ENCODE measurements at regions not wholly inside any gene's neighbourhood (a gene's known extent, or its start where the extent isn't known, plus 50 kb on each side); places are given as distances from the start of the nearest gene placed in this dataset.
A peak's percentile ranks its signal among the peaks of the same experiment; 100 is the strongest.

GRCh38 chr7:50852901-50853300, 70.2 kb upstream of the GRB10 start:
- no peaks in the 10 kb centered on the region; the same call in 1 of the 2 replicates for H3K27me3 ChIP-seq (ENCODE audit: insufficient read depth)

DNA sequence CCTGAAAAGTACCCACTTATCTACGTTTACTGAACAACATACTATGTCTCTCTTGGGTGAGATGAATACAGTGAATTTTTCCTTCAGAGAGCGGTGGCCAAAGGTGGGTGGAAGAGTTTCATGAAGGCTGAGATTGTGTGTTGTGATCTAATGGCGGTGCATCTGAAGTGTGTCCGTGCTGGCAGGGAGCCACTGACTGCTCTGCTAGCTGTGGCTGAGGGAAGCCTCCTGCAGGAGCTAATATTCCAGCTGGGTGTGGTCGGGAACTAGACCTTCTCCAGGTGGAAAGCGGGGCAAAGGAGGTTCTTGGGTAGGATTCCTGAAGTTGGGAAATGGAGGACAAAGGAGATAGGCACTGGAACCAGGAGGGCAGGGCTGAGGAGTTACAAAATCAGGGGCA, 69.2 kb upstream of the GRB10 start:
- H2AFZ ChIP-seq (ENCODE audit: low read depth) = 0 out of 2 replicates have a peak overlapping the region, but pooled peaks have one; percentile 2
- WGBS (ENCODE audit: low lambda C conversion rate) = 13% methylated on average over 6 of the region's 6 CpGs
- H3K79me2 ChIP-seq (ENCODE audit: insufficient read depth) = no peaks in the 10 kb centered on the region
- no peaks in the 10 kb centered on the region for H3K36me3 ChIP-seq (replicated peaks in 1 of 2; ENCODE audit: control insufficient read depth in 1 of 2, insufficient read depth in 2 of 2, low read length in 1 of 2)
- H3K27me3 ChIP-seq (ENCODE audit: insufficient read depth) = no peaks in the 10 kb centered on the region; the same call in 1 of the 2 replicates
- no peak overlapping the region for H3K4me3 ChIP-seq (ENCODE audit: low read depth in 2 of 2, low read length in 1 of 2)
- ChIA-PET CTCF (no interaction called here), POLR2A (no interaction called here)
- TF ChIP-seq SIN3A (IDR thresholded peaks at IDR 0.05; ENCODE audit: borderline replicate concordance, low read depth, low read length) (no peak), NFIC (IDR thresholded peaks at IDR 0.05; ENCODE audit: borderline replicate concordance) (no peak), GABPA (IDR thresholded peaks at IDR 0.05; ENCODE audit: low read depth) (no peak), MEF2A (IDR thresholded peaks at IDR 0.05; ENCODE audit: borderline replicate concordance, low read depth) (no peak), RAD21 (IDR thresholded peaks at IDR 0.05; ENCODE audit: low read length) (no peak), REST (IDR thresholded peaks at IDR 0.05; ENCODE audit: low read depth, low read length) (no peak), JUND (IDR thresholded peaks at IDR 0.05) (no peak), NRF1 (IDR thresholded peaks at IDR 0.05; ENCODE audit: low read depth, low read length) (no peak), GATA2 (CRISPR knock-in tag; IDR thresholded peaks at IDR 0.05) (no peak), MXI1 (IDR thresholded peaks at IDR 0.05; ENCODE audit: low read depth, low read length) (no peak)
- H3K9ac ChIP-seq = no peak overlapping the region
- H3K27ac ChIP-seq (ENCODE audit: low read depth in 2 of 2, low read length in 1 of 2) = no peak overlapping the region
- no peaks in the 10 kb centered on the region for H3K9me2 ChIP-seq
- H3F3A ChIP-seq (replicated peaks; ENCODE audit: insufficient read depth) = peaks cover 8% of the 10 kb centered on the region
- DNase-seq = no peak
- H3K4me2 ChIP-seq = 0 out of 2 replicates have a peak overlapping the region, but pooled peaks have one; percentile 11
- H4K20me1 ChIP-seq (ENCODE audit: insufficient read depth) = no peaks in the 10 kb centered on the region
- no peaks in the 10 kb centered on the region for H3K4me1 ChIP-seq (ENCODE audit: control insufficient read depth in 1 of 2, insufficient read depth in 2 of 2, low read depth in 1 of 2, low read length in 1 of 2)
- H3K9me3 ChIP-seq = no peaks in the 10 kb centered on the region

More at GRCh38 chr7:50852901-50853300, 70.2 kb upstream of the GRB10 start:
- Histone ChIP-seq H3K9me3 (no peaks in the 10 kb centered on the region), H3K4me3 (ENCODE audit: low read depth in 2 of 2, low read length in 1 of 2) (no peak overlapping the region), H4K20me1 (ENCODE audit: insufficient read depth) (no peaks in the 10 kb centered on the region), H3K79me2 (ENCODE audit: insufficient read depth) (no peaks in the 10 kb centered on the region), H3K27ac (ENCODE audit: low read depth in 2 of 2, low read length in 1 of 2) (no peak overlapping the region), H3K4me1 (ENCODE audit: control insufficient read depth in 1 of 2, insufficient read depth in 2 of 2, low read depth in 1 of 2, low read length in 1 of 2) (no peaks in the 10 kb centered on the region), H3K9me2 (no peaks in the 10 kb centered on the region), H2AFZ (ENCODE audit: low read depth) (no peak overlapping the region), H3K4me2 (no peak overlapping the region), H3K36me3 (replicated peaks in 1 of 2; ENCODE audit: control insufficient read depth in 1 of 2, insufficient read depth in 2 of 2, low read length in 1 of 2) (no peaks in the 10 kb centered on the region), H3K9ac (no peak overlapping the region), H3F3A (replicated peaks; ENCODE audit: insufficient read depth) (peaks cover 5% of the 10 kb centered on the region)
- CTCF ChIA-PET = no interaction called here
- no peak for DNase-seq
- POLR2A ChIA-PET = no interaction called here
- TF ChIP-seq POLR2AphosphoS5 (IDR thresholded peaks at IDR 0.05; ENCODE audit: low read depth, low read length) (no peak), MXI1 (IDR thresholded peaks at IDR 0.05; ENCODE audit: low read depth, low read length) (no peak), GATA2 (CRISPR knock-in tag; IDR thresholded peaks at IDR 0.05) (no peak), SIN3A (IDR thresholded peaks at IDR 0.05; ENCODE audit: borderline replicate concordance, low read depth, low read length) (no peak), RAD21 (IDR thresholded peaks at IDR 0.05; ENCODE audit: low read length) (no peak), REST (IDR thresholded peaks at IDR 0.05; ENCODE audit: low read depth, low read length) (no peak), CHD2 (IDR thresholded peaks at IDR 0.05; ENCODE audit: low read length, partially characterized antibody) (no peak), ELF1 (IDR thresholded peaks at IDR 0.05) (no peak)

Data from SK-N-SH (cell line).